CD4-positive, CD25-positive, alpha-beta regulatory T cell (primary cell): ENCODE measurements at regions not wholly inside any gene's neighbourhood (a gene's known extent, or its start where the extent isn't known, plus 50 kb on each side); places are given as distances from the start of the nearest gene placed in this dataset.

Source experiments
- ATAC-seq, 2 donors: fragments of 150-1000 bp; cut with Tn5 transposase; one replicate each; pipeline ENCODE4 v1.10.0; 2021; ENCODE audit warnings: low read depth in 2 of 2, moderate number of reproducible peaks in 2 of 2, moderate library complexity in 1 of 2
- DNase-seq, 3 donors: peaks; one replicate each; pipeline versions ENCODE4 v3.0.0 to v3.0.0-alpha.2; 2012 to 2022; ENCODE audit warnings: mixed read lengths in 1 of 3
- H3K27ac ChIP-seq: one replicate; pipeline ENCODE4 v1.7.0; 2013; ENCODE audit warnings: mild to moderate bottlenecking, low read length; ENCODE audit not compliant: insufficient read depth, poor library complexity, severe bottlenecking
- H3K27me3 ChIP-seq: one replicate; pipeline ENCODE4 v1.7.0; 2013; ENCODE audit warnings: low read length; ENCODE audit not compliant: control insufficient read depth, insufficient read depth
- H3K36me3 ChIP-seq: one replicate; pipeline ENCODE4 v1.7.0; 2013; ENCODE audit warnings: mild to moderate bottlenecking, low read length, moderate library complexity; ENCODE audit not compliant: control insufficient read depth, insufficient read depth
- H3K4me1 ChIP-seq: 2 replicates; pipeline ENCODE4 v1.7.0; 2013; ENCODE audit warnings: mild to moderate bottlenecking, low read length; ENCODE audit not compliant: insufficient read depth, control insufficient read depth, poor library complexity, severe bottlenecking
- H3K4me3 ChIP-seq: one replicate; pipeline ENCODE4 v1.7.0; 2013; ENCODE audit warnings: low read depth, mild to moderate bottlenecking, low read length, moderate library complexity
- H3K9me3 ChIP-seq, 2 experiments: 1 replicate in 1 of 2; 2 replicates in 1 of 2; pipeline ENCODE4 v1.7.0; 2013; ENCODE audit warnings: low read length in 2 of 2, mild to moderate bottlenecking in 1 of 2, moderate library complexity in 1 of 2; ENCODE audit not compliant: control insufficient read depth in 2 of 2
- H3K27ac Mint-ChIP-seq, 3 donors: one replicate each; pipeline ENCODE4 v1.8.0; 2020 to 2022; ENCODE audit warnings: mild to moderate bottlenecking in 3 of 3, mixed read lengths in 3 of 3, moderate library complexity in 2 of 3
- H3K27me3 Mint-ChIP-seq: one replicate; pipeline ENCODE4 v1.8.0; 2022; ENCODE audit warnings: mild to moderate bottlenecking, mixed read lengths
- H3K36me3 Mint-ChIP-seq: one replicate; pipeline ENCODE4 v1.8.0; 2020; ENCODE audit warnings: mixed read lengths
- H3K4me1 Mint-ChIP-seq, 4 donors: one replicate each; pipeline ENCODE4 v1.8.0; 2020 to 2022; ENCODE audit warnings: mixed read lengths in 4 of 4, mild to moderate bottlenecking in 1 of 4
- H3K4me3 Mint-ChIP-seq, 4 donors: one replicate each; pipeline ENCODE4 v1.8.0; 2020 to 2022; ENCODE audit warnings: mild to moderate bottlenecking in 4 of 4, mixed read lengths in 4 of 4, moderate library complexity in 3 of 4
- H3K9me3 Mint-ChIP-seq, 7 donors: one replicate each; pipeline ENCODE4 v1.8.0; 2020 to 2022; ENCODE audit warnings: mixed read lengths in 7 of 7, mild to moderate bottlenecking in 3 of 7, moderate library complexity in 2 of 7

GRCh38 chr4:24262084-24262483, 322.3 kb downstream of the DHX15 start:
- H3K4me3 ChIP-seq = no peak overlapping the region
- H3K4me1 ChIP-seq = no peaks in the 10 kb centered on the region
- H3K36me3 ChIP-seq = no peaks in the 10 kb centered on the region
- no peaks in the 10 kb centered on the region for H3K36me3 Mint-ChIP-seq
- no peaks in the 10 kb centered on the region for H3K27me3 Mint-ChIP-seq
- H3K4me1 Mint-ChIP-seq = no peaks in the 10 kb centered on the region
- no peaks in the 10 kb centered on the region for H3K27me3 ChIP-seq
- DNase-seq (no peak), ATAC-seq (no peak)
- H3K4me3 Mint-ChIP-seq = no peak overlapping the region
- H3K9me3 Mint-ChIP-seq = peaks cover 0 to 3% (median 0%) of the 10 kb centered on the region in 7 donors
- H3K9me3 ChIP-seq = no peaks in the 10 kb centered on the region
- no peak overlapping the region for H3K27ac ChIP-seq
- H3K27ac Mint-ChIP-seq = no peak overlapping the region

DNA sequence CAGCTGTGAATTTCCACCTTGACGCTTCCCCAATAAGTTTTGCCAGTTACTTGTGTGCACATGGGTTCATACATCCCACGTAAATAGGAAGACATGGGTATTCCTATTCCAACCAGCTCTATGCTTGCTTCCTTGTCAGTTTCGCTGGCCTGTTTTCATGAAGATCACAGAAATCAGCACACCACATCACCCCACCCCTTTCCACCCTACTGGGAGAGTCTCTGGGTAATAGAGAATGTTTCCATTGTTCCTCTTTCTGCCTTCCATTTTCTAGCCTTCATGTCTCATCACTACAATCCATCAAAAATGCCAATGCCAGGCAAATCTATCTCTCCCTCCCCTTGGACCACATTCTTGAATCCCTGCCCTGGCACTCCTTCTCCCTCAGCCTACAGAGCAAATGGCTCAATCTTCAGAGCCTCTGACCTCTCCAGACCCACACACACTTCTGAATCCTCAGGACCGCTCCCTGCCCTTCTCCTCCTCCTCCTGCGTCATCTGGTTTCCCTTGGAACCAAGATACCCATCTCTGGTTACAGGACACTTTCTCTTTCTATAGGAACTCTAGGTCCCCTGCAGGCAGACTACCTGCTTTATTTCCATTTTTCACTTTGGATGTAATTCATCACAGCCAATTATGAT, 323.3 kb downstream of the DHX15 start:
- ATAC-seq = no peak
- no peaks in the 10 kb centered on the region for H3K27me3 Mint-ChIP-seq
- H3K9me3 Mint-ChIP-seq = peaks cover 0 to 2% (median 0%) of the 10 kb centered on the region in 7 donors
- H3K4me1 ChIP-seq = no peaks in the 10 kb centered on the region
- H3K27ac ChIP-seq = no peak overlapping the region
- no peaks in the 10 kb centered on the region for H3K27me3 ChIP-seq
- H3K4me3 Mint-ChIP-seq = no peak overlapping the region
- no peaks in the 10 kb centered on the region for H3K9me3 ChIP-seq
- H3K36me3 Mint-ChIP-seq = no peaks in the 10 kb centered on the region
- peak overlapping the region in 1 of 3 donors; percentile 60 for H3K27ac Mint-ChIP-seq
- no peak for DNase-seq
- no peaks in the 10 kb centered on the region for H3K4me1 Mint-ChIP-seq
- H3K4me3 ChIP-seq = no peak overlapping the region
- no peaks in the 10 kb centered on the region for H3K36me3 ChIP-seq

DNA sequence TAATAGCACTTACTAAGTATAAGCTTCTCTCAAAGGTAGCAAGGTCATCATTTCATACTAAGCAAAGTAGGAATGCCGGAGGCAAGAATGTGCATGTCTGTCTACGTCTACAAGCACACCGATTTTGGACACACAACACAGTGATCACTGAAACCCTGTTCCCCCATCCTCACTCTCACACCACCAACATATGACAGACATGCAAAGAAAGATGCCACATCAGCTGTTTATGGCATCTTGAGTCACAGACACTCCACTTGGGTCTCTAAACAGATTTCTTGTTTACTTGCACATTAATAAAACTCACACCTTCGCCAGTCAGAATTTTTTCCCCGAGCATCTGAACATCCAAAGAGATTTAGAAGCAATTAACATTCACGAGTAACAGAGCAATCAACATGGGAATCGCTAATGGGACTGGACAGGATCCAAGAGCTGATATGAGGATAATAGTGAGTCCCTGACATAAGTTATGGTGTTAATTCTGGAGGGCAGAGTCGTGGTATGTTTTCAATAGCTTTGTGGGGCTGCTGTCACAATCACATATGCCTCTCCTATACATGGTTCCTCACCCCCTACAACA, 324.1 kb downstream of the DHX15 start:
- H3K9me3 Mint-ChIP-seq = peaks cover 0 to 2% (median 0%) of the 10 kb centered on the region in 7 donors
- no peaks in the 10 kb centered on the region for H3K4me1 Mint-ChIP-seq
- H3K4me3 Mint-ChIP-seq = no peak overlapping the region
- no peaks in the 10 kb centered on the region for H3K27me3 Mint-ChIP-seq
- no peaks in the 10 kb centered on the region for H3K27me3 ChIP-seq
- H3K4me3 ChIP-seq = no peak overlapping the region
- no peak for DNase-seq
- H3K4me1 ChIP-seq = no peaks in the 10 kb centered on the region
- H3K9me3 ChIP-seq = no peaks in the 10 kb centered on the region
- H3K27ac ChIP-seq = no peak overlapping the region
- H3K36me3 ChIP-seq = no peaks in the 10 kb centered on the region
- no peak overlapping the region for H3K27ac Mint-ChIP-seq
- no peak for ATAC-seq
- H3K36me3 Mint-ChIP-seq = no peaks in the 10 kb centered on the region

- Mint-ChIP-seq H3K27me3 (peaks cover under 1% of the 10 kb centered on the region), H3K9me3 (peaks cover 0 to 2% (median 0%) of the 10 kb centered on the region in 7 donors), H3K36me3 (no peaks in the 10 kb centered on the region), H3K27ac (no peak overlapping the region), H3K4me1 (no peaks in the 10 kb centered on the region), H3K4me3 (no peak overlapping the region)
- no peak overlapping the region for H3K4me3 ChIP-seq
- DNase-seq (no peak), ATAC-seq (no peak)
- H3K4me1 ChIP-seq = no peaks in the 10 kb centered on the region
- H3K27ac ChIP-seq = no peak overlapping the region
- H3K9me3 ChIP-seq = no peaks in the 10 kb centered on the region
- H3K27me3 ChIP-seq = no peaks in the 10 kb centered on the region
- no peaks in the 10 kb centered on the region for H3K36me3 ChIP-seq
Observed at GRCh38 chr4:24256547-24256946, 327.8 kb downstream of the DHX15 start.

GRCh38 chr4:24256066-24256465, 328.3 kb downstream of the DHX15 start:
- Histone ChIP-seq H3K27ac (no peak overlapping the region), H3K4me1 (no peaks in the 10 kb centered on the region), H3K36me3 (no peaks in the 10 kb centered on the region), H3K4me3 (no peak overlapping the region), H3K27me3 (no peaks in the 10 kb centered on the region), H3K9me3 (no peaks in the 10 kb centered on the region)
- Mint-ChIP-seq H3K9me3 (peaks cover 0 to 2% (median 0%) of the 10 kb centered on the region in 7 donors), H3K4me1 (no peaks in the 10 kb centered on the region), H3K27ac (no peak overlapping the region), H3K36me3 (no peaks in the 10 kb centered on the region), H3K4me3 (no peak overlapping the region), H3K27me3 (peaks cover 6% of the 10 kb centered on the region)
- DNase-seq = no peak
- ATAC-seq = no peak

- Mint-ChIP-seq H3K4me1 (no peaks in the 10 kb centered on the region), H3K27me3 (peaks cover 7% of the 10 kb centered on the region), H3K9me3 (peaks cover 0 to 1% (median 0%) of the 10 kb centered on the region in 7 donors), H3K36me3 (no peaks in the 10 kb centered on the region), H3K27ac (no peak overlapping the region), H3K4me3 (no peak overlapping the region)
- Histone ChIP-seq H3K36me3 (no peaks in the 10 kb centered on the region), H3K4me3 (no peak overlapping the region), H3K27ac (no peak overlapping the region), H3K4me1 (no peaks in the 10 kb centered on the region), H3K9me3 (no peaks in the 10 kb centered on the region), H3K27me3 (no peaks in the 10 kb centered on the region)
- ATAC-seq (no peak), DNase-seq (no peak)
Observed at GRCh38 chr4:24252121-24252520, 332.2 kb downstream of the DHX15 start.

- H3K27ac Mint-ChIP-seq = no peak overlapping the region
- H3K27ac ChIP-seq = no peak overlapping the region
- H3K4me3 ChIP-seq = no peak overlapping the region
- DNase-seq = no peak
- no peaks in the 10 kb centered on the region for H3K9me3 ChIP-seq
- H3K36me3 ChIP-seq = no peaks in the 10 kb centered on the region
- H3K4me1 ChIP-seq = no peaks in the 10 kb centered on the region
- ATAC-seq = no peak
- H3K27me3 ChIP-seq = no peaks in the 10 kb centered on the region
- H3K4me3 Mint-ChIP-seq = no peak overlapping the region
- H3K9me3 Mint-ChIP-seq = peaks cover 0 to 1% (median 0%) of the 10 kb centered on the region in 7 donors
- H3K27me3 Mint-ChIP-seq = peaks cover 7% of the 10 kb centered on the region
- no peaks in the 10 kb centered on the region for H3K36me3 Mint-ChIP-seq
- no peaks in the 10 kb centered on the region for H3K4me1 Mint-ChIP-seq
Observed at GRCh38 chr4:24251589-24251988, 332.8 kb downstream of the DHX15 start.

DNA sequence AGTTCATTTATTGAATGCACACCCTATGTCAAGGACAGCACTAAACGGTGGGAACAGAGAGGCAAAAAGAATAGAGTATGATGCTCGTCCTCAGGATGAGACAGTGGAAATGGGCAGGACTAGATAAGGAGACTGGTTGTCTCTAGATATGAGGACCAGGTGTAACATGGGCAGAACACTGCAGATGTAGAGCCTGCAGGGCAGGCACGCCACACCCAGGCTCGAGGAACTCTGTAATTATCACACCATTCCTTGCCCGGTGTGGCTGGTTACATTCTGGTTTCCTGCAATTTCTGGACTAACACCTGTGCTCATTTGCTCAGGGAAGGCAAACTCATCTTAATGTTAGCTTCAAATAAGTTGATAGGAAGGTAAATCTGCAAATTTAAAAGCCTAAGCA, 334.4 kb downstream of the DHX15 start:
- Histone ChIP-seq H3K27ac (no peak overlapping the region), H3K27me3 (no peaks in the 10 kb centered on the region), H3K4me3 (no peak overlapping the region), H3K4me1 (no peaks in the 10 kb centered on the region), H3K36me3 (no peaks in the 10 kb centered on the region), H3K9me3 (no peaks in the 10 kb centered on the region)
- H3K36me3 Mint-ChIP-seq = no peaks in the 10 kb centered on the region
- no peak overlapping the region for H3K27ac Mint-ChIP-seq
- peaks cover 0 to 1% (median 0%) of the 10 kb centered on the region in 7 donors for H3K9me3 Mint-ChIP-seq
- H3K27me3 Mint-ChIP-seq = peaks cover 7% of the 10 kb centered on the region
- H3K4me3 Mint-ChIP-seq = no peak overlapping the region
- no peaks in the 10 kb centered on the region for H3K4me1 Mint-ChIP-seq
- DNase-seq (no peak), ATAC-seq (no peak)
